DOHH2 (cell line): ENCODE measurements at regions not wholly inside any gene's neighbourhood (a gene's known extent, or its start where the extent isn't known, plus 50 kb on each side); places are given as distances from the start of the nearest gene placed in this dataset.

Source experiments
- EZH2phosphoT487 ChIP-seq: fragments of 200-600 bp; sonication (generic); IDR thresholded peaks from 2 replicates; pipeline ENCODE4 v1.6.1; 2017; ENCODE audit warnings: borderline replicate concordance, mild to moderate bottlenecking, antibody characterized with exemption, low read length, moderate library complexity, mixed read lengths
- TF ChIP-seq, protein P1 (sequence below): fragments of 200-600 bp; sonication (generic); IDR thresholded peaks from one replicate; pipeline ENCODE4 v1.5.1; 2014; ENCODE audit warnings: antibody characterized with exemption, mild to moderate bottlenecking, low read depth, low read length; ENCODE audit not compliant: poor library complexity, severe bottlenecking

DNA sequence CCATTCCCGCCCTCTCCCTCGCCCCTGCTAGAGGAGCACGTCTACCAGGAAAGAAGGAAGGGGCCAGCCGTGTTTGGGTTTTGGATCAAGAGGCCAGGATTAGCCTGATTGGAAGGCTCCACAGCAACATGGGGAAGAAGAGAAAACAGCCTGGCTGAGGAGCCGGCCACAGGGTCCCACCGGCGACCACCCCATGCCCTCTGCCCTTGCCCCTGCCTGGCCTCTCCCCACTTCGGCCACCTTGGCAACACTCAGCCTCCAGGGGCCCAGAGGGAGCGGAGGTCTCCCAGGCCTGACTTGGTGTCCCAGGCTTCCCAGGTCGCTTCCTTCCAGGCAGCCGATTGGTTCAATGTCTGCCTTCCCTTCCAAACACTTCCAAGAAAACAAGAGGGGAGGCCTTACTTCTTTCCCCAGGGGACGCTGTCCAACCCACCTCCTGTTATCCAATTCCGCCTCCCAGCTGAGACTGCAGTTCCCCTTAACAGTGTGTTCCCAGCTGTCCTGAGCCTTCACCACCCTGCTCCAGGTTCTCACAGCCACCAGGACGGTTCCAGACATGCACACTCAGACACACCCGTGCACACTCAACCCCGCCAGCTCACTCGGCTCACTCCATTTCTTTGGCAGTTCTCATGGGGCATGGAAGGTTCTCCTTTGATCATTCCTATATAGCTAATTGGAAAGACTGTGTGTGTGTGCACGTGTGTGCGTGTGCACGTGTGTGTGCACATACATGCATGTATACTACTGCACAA, 65.4 kb downstream of the RBFOX3 start:
- TF ChIP-seq, protein P1, sequence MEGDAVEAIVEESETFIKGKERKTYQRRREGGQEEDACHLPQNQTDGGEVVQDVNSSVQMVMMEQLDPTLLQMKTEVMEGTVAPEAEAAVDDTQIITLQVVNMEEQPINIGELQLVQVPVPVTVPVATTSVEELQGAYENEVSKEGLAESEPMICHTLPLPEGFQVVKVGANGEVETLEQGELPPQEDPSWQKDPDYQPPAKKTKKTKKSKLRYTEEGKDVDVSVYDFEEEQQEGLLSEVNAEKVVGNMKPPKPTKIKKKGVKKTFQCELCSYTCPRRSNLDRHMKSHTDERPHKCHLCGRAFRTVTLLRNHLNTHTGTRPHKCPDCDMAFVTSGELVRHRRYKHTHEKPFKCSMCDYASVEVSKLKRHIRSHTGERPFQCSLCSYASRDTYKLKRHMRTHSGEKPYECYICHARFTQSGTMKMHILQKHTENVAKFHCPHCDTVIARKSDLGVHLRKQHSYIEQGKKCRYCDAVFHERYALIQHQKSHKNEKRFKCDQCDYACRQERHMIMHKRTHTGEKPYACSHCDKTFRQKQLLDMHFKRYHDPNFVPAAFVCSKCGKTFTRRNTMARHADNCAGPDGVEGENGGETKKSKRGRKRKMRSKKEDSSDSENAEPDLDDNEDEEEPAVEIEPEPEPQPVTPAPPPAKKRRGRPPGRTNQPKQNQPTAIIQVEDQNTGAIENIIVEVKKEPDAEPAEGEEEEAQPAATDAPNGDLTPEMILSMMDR = no peak
- no peak for TF ChIP-seq EZH2phosphoT487
